A673 (cell line): ENCODE measurements at regions not wholly inside any gene's neighbourhood (a gene's known extent, or its start where the extent isn't known, plus 50 kb on each side); places are given as distances from the start of the nearest gene placed in this dataset.

ENCODE experiments used
- BruUV-seq: library from RNA; stranded (reverse); fragments of 400-500 nt; replicated peaks from 2 replicates; lab custom pipeline; 2021; lab: Mats Ljungman, UMichigan
- CTCF ChIA-PET: fragments of 300-600 bp; sonication (Branson Sonifier 250); formaldehyde crosslinking; loops from one replicate; lab custom pipeline; 2022; ENCODE audit warnings: antibody characterized with exemption; lab: Charles Lee
- POLR2A ChIA-PET: fragments of 300-600 bp; sonication (Branson Sonifier 250); formaldehyde crosslinking; loops from one replicate; lab custom pipeline; 2022; ENCODE audit warnings: antibody characterized with exemption; ENCODE audit not compliant: low non-redundant PET; lab: Charles Lee
- DNase-seq: peaks from one replicate; pipeline ENCODE4 v3.0.0-alpha.2; 2015; ENCODE audit warnings: low spot score
- H3K27ac ChIP-seq: fragments of 200-600 bp; sonication (generic); 2 replicates; pipeline ENCODE4 v1.5.1; 2016; ENCODE audit warnings: mixed run types, low read depth, mild to moderate bottlenecking, mixed read lengths, antibody characterized with exemption, low read length; ENCODE audit not compliant: poor library complexity, severe bottlenecking
- H3K27me3 ChIP-seq: fragments of 200-600 bp; sonication (generic); replicated peaks from 2 replicates; pipeline ENCODE4 v1.6.1; 2017; ENCODE audit warnings: mixed run types, low read depth, mild to moderate bottlenecking, mixed read lengths, antibody characterized with exemption, low read length; ENCODE audit not compliant: insufficient read depth, poor library complexity
- H3K36me3 ChIP-seq: fragments of 200-600 bp; sonication (generic); 2 replicates; pipeline ENCODE4 v1.6.1; 2016; ENCODE audit warnings: mixed run types, mild to moderate bottlenecking, mixed read lengths, antibody characterized with exemption, low read length; ENCODE audit not compliant: insufficient read depth, poor library complexity, severe bottlenecking
- H3K4me1 ChIP-seq: fragments of 200-600 bp; sonication (generic); 2 replicates; pipeline ENCODE4 v1.6.1; 2017; ENCODE audit warnings: mixed run types, mild to moderate bottlenecking, mixed read lengths, antibody characterized with exemption, low read length; ENCODE audit not compliant: insufficient read depth, poor library complexity, severe bottlenecking
- H3K4me3 ChIP-seq: fragments of 200-600 bp; sonication (generic); 2 replicates; pipeline ENCODE4 v1.5.1; 2016; ENCODE audit warnings: low read depth, mixed run types, mild to moderate bottlenecking, mixed read lengths, low read length; ENCODE audit not compliant: poor library complexity, severe bottlenecking
- H3K9me3 ChIP-seq: fragments of 200-600 bp; sonication (generic); 2 replicates; pipeline ENCODE4 v1.6.1; 2016; ENCODE audit warnings: mixed run types, low read depth, mild to moderate bottlenecking, mixed read lengths, antibody characterized with exemption, low read length; ENCODE audit not compliant: poor library complexity, severe bottlenecking
- EZH2 ChIP-seq: fragments of 200-600 bp; sonication (generic); IDR thresholded peaks from 2 replicates; pipeline ENCODE4 v1.6.1; 2017; ENCODE audit warnings: borderline replicate concordance, low read depth, mild to moderate bottlenecking, mixed read lengths, antibody characterized with exemption, low read length; ENCODE audit not compliant: poor library complexity, severe bottlenecking
- intact Hi-C: fragments of 100-400 bp; cut with micrococcal nuclease; formaldehyde crosslinking; loops from one replicate; pipeline ENCODE4 v1.10.0; 2022; ENCODE audit not compliant: unreplicated experiment
- TF ChIP-seq, protein P1 (sequence below): fragments of 300-800, 200-600 bp; sonication (generic); conservative IDR thresholded peaks from 2 replicates; pipeline ENCODE4 v1.5.1; 2017; ENCODE audit warnings: low read depth, mild to moderate bottlenecking, antibody characterized with exemption, low read length, moderate library complexity, mixed read lengths

DNA sequence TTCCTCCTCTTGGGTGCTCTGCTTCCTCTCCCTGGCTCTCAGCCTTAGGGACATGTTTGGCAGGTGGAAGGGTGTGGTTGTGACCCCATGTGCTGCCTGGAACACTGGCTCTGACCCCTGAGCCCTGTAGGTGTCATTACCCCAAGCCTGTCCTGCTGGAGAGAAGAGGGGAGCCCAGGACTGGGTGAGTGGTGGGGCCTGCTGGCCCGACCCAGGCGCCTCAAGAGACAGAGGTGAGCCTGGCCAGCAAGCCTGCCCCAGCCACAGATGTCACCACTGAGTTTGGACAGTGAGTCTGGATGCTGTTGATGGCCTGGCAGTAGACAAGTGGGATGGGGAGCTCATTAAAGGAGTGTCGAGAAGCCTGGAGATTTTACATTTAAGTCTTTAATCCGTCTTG, 1112.2 kb downstream of the BRD1 start:
- DNase-seq = no peak
- Histone ChIP-seq H3K4me3 (no peak overlapping the region), H3K27ac (no peak overlapping the region), H3K4me1 (no peaks in the 10 kb centered on the region), H3K36me3 (peaks cover 18% of the 10 kb centered on the region), H3K9me3 (peaks cover 3% of the 10 kb centered on the region), H3K27me3 (no peaks in the 10 kb centered on the region)
- no TSS peak for BruUV-seq
- TF ChIP-seq EZH2 = no peak
- TF ChIP-seq, protein P1, sequence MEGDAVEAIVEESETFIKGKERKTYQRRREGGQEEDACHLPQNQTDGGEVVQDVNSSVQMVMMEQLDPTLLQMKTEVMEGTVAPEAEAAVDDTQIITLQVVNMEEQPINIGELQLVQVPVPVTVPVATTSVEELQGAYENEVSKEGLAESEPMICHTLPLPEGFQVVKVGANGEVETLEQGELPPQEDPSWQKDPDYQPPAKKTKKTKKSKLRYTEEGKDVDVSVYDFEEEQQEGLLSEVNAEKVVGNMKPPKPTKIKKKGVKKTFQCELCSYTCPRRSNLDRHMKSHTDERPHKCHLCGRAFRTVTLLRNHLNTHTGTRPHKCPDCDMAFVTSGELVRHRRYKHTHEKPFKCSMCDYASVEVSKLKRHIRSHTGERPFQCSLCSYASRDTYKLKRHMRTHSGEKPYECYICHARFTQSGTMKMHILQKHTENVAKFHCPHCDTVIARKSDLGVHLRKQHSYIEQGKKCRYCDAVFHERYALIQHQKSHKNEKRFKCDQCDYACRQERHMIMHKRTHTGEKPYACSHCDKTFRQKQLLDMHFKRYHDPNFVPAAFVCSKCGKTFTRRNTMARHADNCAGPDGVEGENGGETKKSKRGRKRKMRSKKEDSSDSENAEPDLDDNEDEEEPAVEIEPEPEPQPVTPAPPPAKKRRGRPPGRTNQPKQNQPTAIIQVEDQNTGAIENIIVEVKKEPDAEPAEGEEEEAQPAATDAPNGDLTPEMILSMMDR = no peak
- ChIA-PET CTCF (no interaction called here), POLR2A (no interaction called here)
- intact Hi-C loops = no loop called here

DNA sequence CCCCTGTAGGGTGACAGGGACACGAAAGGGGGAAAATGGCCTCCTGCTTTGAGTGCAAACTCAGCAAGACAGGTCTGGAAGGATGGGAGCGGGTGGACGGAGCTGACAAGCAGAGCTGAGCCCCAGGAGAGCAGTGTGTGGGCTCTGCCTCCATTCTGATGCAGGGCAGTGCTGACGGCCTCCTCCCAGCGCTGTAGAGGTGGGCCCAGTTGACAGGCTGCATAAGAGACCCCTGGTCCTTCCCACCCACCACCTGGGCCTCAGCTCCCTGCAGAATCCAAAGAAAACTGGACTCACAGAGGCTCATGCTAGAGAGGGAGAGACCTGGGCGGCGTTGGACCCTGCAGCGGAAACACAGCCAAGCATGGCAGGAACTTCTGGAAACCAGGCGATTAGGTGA, 1113.4 kb downstream of the BRD1 start:
- Histone ChIP-seq H3K9me3 (peaks cover 3% of the 10 kb centered on the region), H3K4me3 (no peak overlapping the region), H3K27me3 (no peaks in the 10 kb centered on the region), H3K27ac (no peak overlapping the region), H3K4me1 (no peaks in the 10 kb centered on the region), H3K36me3 (peaks cover 18% of the 10 kb centered on the region)
- CTCF ChIA-PET = no interaction called here
- POLR2A ChIA-PET = no interaction called here
- TF ChIP-seq EZH2 = no peak
- TF ChIP-seq, protein P1 = no peak
- intact Hi-C loops = no loop called here
- no TSS peak for BruUV-seq
- DNase-seq = no peak

DNA sequence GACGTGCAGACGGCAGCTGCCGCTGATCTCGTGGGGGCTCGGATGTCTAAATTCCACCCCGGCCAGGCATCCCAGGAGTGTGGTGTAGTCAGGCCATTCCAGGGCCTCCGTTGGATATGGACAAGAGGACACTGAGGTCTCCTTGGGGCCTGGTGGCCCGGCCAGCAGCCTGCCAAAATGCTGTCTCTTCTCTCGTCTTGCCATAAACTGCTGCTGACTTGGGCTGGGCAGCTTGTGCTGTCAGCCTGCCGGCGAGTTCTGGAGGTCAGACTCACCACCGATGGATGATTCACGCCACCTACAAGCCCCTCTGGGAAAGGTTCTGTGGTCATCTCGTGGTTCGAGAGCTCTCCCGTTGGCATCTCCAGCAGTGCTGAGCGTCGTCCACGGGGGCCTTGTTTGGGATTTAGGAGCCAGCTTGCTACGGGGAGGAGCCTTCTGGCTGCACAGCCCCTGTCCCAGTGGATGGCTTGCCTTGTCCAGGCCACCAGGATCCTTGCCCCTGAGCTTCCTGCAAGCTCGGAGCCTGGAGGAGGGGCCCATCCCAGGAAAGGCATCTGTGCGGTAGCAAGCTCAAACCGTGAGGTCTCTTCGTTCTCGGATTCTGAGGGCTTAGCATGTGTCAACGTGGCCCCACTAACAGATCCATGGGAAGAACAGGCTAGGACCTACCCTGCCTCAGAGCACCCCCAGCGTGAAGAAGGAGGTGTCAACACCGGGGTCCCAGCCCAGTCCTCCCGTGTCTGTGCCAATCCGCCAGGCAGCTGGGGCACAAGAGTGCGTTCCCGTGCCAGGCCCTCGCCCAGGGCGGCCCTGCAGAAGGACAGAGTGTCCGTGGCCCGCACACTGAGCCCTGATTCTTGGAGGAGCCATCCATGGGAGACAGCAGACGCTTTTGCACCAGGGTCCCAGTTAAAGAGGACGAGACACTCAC, 1114.1 kb downstream of the BRD1 start:
- BruUV-seq = no TSS peak
- intact Hi-C loops = no loop called here
- TF ChIP-seq, protein P1 = no peak
- TF ChIP-seq EZH2 = no peak
- Histone ChIP-seq H3K27ac (no peak overlapping the region), H3K4me3 (no peak overlapping the region), H3K9me3 (peaks cover 3% of the 10 kb centered on the region), H3K27me3 (no peaks in the 10 kb centered on the region), H3K36me3 (peaks cover 18% of the 10 kb centered on the region), H3K4me1 (no peaks in the 10 kb centered on the region)
- CTCF ChIA-PET = no interaction called here
- POLR2A ChIA-PET = no interaction called here
- DNase-seq = no peak
